Kidney capillary endothelial cell (primary cell): ENCODE measurements at regions not wholly inside any gene's neighbourhood (a gene's known extent, or its start where the extent isn't known, plus 50 kb on each side); places are given as distances from the start of the nearest gene placed in this dataset.
"Not testable (repeated sequence)": the region's sequence is repeated elsewhere in the genome, so short reads cannot be mapped to it uniquely, and the experiment has no call there.

ENCODE experiments used
- DNase-seq: peaks from one replicate; pipeline ENCODE4 v3.0.0-alpha.2; 2018; ENCODE audit warnings: low spot score

GRCh38 chr12:124218650-124219049 lies 76.2 kb upstream of the RFLNA start:
- DNase-seq = not testable (repeated sequence)

DNA sequence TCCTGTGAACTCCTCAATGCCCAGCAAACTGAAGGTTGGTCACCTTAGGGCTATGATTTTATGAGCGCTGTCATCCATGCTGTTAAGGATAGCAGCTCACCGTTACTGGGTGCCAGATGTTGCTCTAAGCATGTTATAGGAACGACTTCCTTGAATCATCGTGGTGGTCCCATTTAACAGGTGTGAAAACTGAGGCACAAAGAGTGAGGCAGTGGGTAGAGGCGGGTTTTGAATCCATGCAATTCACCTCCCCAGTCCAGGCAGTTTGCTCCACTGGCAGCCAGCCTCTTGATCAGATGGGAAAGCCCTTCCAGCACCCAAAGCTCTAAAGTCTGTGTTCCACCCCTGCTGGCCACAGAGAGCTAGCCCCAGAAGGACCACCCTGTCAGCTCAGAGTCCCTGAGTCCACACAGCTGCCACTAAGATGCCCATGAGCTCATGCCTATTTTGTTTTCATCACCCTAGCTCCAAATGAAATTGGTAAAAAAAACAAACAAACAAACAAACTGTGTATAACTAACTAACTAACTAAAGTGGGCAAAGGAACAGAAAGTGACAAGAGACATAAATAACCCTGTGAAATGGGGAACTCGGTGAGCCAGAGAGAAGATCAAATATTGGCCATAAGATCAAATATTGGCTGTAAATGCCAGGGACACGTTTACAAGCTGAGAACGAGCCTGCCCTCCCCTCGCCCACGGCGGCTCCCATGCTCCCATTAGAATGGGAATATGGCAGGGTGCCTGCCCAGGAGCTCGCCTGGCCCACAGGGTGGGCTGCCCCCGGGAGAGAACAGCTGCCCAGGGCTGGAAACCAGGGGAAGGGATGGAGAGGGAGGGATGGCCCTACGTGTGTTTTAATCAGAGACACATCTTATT lies 72.3 kb upstream of the RFLNA start:
- DNase-seq = no peak

DNA sequence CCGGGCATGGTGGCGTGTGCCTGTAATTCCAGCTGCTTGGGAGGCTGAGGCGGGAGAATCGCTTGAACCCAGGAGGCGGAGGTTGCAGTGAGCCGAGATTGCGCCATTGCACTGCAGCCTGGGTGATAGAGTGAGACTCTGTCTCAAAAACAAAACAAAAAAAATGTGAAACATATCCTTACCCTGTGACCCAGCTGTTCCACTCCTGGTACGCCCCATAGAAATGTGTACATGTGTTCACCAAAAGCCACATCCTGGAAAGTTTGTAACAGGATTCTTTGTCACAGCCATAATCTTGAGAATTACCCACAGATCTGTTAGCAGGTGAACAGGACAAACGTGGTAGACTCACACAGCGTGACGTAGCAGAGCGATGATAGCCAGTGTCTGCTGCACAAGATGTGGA lies 71.2 kb upstream of the RFLNA start:
- not testable (repeated sequence) for DNase-seq

DNA sequence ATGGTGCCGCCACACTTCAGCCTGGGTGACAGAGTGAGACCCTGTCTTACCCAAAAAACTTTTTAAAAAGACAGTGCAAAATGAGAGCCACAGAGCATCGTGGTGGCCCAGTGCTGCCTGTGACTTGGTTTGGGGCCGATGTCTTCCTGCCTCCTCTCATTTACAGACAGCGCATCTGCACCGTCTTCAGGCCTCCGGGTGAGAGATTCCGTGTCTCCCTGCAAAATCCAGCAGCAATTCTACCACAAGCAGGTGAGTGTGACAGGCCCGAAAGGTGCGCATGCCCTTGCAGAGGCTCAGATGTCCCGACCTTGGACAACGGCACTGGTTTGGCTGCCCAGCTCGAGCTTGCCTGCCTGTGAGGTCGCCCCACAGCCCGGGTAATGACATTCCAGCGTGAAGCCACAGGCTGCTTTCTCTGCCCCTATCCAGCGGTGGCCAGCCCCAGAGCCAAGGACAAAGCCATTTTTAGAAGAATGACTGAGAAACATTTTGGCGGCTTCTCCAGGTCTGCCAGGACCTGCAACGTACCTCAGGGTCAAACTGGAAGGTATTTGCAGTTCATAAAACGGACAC lies 70.3 kb upstream of the RFLNA start:
- no peak for DNase-seq

DNA sequence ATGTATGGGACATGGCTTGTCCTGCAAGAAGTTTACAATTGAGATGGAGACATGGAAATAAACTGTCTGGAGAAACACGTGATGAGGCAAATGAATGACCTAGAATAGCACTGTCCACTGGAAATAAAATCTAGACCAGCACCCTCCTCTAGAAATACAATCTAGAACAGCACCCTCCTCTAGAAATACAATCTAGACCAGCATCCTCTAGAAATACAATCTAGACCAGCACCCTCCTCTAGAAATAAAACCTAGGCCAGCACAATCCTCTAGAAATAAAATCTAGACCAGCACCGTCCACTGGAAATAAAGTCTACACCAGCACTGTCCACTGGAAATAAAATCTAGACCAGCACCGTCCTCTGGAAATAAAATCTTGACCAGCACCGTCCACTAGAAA lies 69.2 kb upstream of the RFLNA start:
- no peak for DNase-seq

GRCh38 chr12:124227951-124228711 lies 66.8 kb upstream of the RFLNA start:
- DNase-seq = no peak

DNA sequence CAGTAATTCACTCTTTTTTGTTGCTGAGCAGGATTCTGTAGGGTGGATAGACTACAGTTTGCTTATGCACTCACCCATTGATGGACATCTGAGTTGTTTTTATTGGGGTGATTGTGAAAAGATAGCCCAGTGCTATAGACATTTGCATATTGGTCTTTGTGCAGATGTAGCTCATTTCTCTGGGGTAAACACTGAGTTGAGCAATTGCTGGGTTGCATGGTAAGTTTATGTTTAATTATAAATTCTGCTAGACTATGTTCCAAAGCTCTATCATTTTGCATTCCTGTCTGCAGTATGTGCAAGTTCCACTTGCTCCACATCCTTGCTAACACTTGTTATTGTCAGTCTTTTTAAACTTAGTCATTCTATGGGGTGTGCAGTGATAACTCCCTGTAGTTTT lies 65.4 kb upstream of the RFLNA start:
- DNase-seq = no peak

GRCh38 chr12:124230117-124230757 lies 64.7 kb upstream of the RFLNA start:
- no peak for DNase-seq

- DNase-seq = no peak
Observed at GRCh38 chr12:124230789-124231188, 64.1 kb upstream of the RFLNA start.

- DNase-seq = no peak
Observed at GRCh38 chr12:124231980-124232653, 62.8 kb upstream of the RFLNA start.

- no peak for DNase-seq
Observed at GRCh38 chr12:124232654-124232987, 62.3 kb upstream of the RFLNA start.

GRCh38 chr12:124233041-124233796 lies 61.7 kb upstream of the RFLNA start:
- no peak for DNase-seq

- no peak for DNase-seq
Observed at GRCh38 chr12:124233846-124234640, 60.9 kb upstream of the RFLNA start.

- DNase-seq = no peak
Observed at GRCh38 chr12:124236625-124237031, 58.3 kb upstream of the RFLNA start.

- no peak for DNase-seq
Observed at GRCh38 chr12:124238886-124239285, 56.0 kb upstream of the RFLNA start.

DNA sequence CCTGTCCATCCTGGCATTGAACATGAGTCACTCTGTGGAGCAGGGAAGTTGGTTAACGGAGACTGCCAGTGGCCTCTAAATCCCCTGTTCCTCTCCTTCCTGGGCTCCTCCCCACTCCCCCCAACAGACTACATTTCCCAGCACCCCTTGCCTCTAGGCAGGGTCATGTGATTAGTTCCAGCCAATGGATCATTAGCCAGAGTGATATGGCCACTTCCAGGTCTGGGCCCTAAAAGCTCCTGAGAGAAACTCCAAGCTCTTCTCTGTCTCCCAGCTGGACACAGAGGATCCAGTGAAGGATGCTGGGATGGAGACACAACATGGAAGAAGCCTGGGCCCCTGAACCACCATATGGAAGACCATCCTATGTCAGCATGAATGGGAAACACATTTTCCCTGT lies 54.4 kb upstream of the RFLNA start:
- no peak for DNase-seq

- DNase-seq = no peak
Observed at GRCh38 chr12:124241776-124242528, 52.9 kb upstream of the RFLNA start.

DNA sequence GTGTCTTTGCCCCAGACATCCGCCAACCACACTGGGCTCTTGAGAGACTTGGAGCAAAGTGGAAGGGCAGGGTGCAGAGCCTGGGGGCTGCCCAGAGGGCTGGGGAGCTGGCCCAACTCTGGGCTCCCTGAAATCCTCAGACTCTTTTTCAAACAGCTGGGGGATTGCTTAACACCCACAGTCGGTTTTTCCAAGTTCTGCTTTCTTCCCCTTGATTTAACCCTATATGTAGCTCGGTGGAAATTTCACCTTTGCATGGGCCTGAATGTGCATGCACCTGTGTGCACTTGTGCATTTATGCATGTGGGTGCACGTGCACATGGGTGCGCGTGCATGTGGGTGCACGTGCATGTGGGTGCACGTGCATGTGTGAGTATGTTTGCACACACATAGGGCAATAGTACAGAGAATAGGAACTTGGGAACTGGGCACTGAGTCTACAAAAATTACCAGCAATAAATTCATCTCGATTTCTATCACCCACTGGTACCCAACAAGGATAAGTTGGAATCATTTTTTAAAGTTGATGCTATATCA lies 52.3 kb upstream of the RFLNA start:
- no peak for DNase-seq

GRCh38 chr12:124243936-124244335 lies 51.0 kb upstream of the RFLNA start:
- no peak for DNase-seq
